LNCaP clone FGC (cell line): ENCODE measurements at regions not wholly inside any gene's neighbourhood (a gene's known extent, or its start where the extent isn't known, plus 50 kb on each side); places are given as distances from the start of the nearest gene placed in this dataset.

ENCODE experiments used
- DNase-seq: peaks from one replicate; pipeline ENCODE4 v3.0.0-alpha.2; 2011; ENCODE audit warnings: low read depth
- H3K4me3 ChIP-seq: 2 replicates; pipeline ENCODE4 v1.5.1; 2011; ENCODE audit warnings: mild to moderate bottlenecking, low read depth, low read length, control low read depth
- TF ChIP-seq, protein P1 (sequence below): IDR thresholded peaks from 2 replicates; pipeline ENCODE4 v1.5.1; 2012; ENCODE audit warnings: mild to moderate bottlenecking; ENCODE audit not compliant: control insufficient read depth, insufficient read depth; ENCODE audit errors: extremely low read depth

DNA sequence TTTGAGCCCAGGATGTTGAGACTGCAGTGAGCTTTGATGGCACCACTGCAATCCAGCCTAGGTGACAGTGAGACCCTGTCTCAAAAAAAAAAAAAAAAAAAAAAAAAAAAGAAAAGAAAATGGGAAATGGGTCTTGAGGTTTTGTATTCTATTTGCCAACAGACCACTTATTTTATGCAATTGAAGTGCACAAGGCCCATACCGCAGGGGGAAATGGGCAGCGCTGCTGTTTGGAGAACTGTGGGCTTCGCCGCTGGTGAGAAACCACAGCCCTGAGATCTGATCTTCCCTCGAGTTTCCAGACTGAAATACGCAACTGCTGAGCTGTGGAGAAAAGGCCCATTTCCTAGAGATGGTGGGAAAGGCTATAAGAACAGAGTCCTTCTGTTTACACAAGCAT is 512.0 kb downstream of the TCERG1L start:
- TF ChIP-seq, protein P1, sequence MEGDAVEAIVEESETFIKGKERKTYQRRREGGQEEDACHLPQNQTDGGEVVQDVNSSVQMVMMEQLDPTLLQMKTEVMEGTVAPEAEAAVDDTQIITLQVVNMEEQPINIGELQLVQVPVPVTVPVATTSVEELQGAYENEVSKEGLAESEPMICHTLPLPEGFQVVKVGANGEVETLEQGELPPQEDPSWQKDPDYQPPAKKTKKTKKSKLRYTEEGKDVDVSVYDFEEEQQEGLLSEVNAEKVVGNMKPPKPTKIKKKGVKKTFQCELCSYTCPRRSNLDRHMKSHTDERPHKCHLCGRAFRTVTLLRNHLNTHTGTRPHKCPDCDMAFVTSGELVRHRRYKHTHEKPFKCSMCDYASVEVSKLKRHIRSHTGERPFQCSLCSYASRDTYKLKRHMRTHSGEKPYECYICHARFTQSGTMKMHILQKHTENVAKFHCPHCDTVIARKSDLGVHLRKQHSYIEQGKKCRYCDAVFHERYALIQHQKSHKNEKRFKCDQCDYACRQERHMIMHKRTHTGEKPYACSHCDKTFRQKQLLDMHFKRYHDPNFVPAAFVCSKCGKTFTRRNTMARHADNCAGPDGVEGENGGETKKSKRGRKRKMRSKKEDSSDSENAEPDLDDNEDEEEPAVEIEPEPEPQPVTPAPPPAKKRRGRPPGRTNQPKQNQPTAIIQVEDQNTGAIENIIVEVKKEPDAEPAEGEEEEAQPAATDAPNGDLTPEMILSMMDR: no peak
- no peak for DNase-seq
- H3K4me3 ChIP-seq: no peak overlapping the region

DNA sequence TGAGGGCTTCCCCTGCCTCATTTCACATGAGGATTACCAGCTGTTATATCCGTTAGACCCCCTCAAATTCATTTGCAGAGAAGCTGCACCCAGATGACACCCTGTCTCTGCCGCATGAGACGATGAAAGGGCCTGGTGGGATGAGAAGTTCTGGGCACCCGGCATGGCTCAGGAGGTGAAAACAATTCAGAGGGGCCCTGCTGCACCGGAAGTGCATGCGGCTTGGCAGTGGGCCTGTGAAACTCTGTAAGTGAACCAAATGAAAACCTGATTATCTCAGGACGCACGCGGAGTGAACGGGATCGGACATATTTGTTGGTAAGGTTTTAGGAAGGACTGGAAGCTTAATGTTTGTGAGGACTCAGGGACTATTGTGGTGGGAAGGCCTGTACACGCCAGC is 511.2 kb downstream of the TCERG1L start:
- H3K4me3 ChIP-seq: no peak overlapping the region
- DNase-seq: no peak
- TF ChIP-seq, protein P1: no peak

DNA sequence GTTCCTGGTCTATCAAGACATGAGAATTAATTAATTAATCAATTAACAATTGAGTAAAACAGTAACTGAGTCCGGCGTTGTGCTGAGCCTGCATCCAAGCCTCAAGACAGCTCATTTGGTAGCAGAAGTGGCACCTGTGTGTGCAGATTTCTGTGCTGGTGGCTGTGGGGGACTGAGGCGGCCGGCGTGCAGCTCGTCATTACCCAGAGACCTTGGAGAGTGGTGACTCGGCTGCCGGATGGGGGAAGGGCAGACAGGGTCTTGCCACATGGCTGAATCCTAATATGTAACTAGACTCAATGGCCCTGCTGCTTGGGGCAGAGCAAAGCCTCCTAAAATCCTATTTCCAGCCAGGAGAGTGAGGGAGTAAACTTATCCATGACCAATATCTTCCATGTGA is 510.2 kb downstream of the TCERG1L start:
- H3K4me3 ChIP-seq: no peak overlapping the region
- TF ChIP-seq, protein P1: no peak
- no peak for DNase-seq

DNA sequence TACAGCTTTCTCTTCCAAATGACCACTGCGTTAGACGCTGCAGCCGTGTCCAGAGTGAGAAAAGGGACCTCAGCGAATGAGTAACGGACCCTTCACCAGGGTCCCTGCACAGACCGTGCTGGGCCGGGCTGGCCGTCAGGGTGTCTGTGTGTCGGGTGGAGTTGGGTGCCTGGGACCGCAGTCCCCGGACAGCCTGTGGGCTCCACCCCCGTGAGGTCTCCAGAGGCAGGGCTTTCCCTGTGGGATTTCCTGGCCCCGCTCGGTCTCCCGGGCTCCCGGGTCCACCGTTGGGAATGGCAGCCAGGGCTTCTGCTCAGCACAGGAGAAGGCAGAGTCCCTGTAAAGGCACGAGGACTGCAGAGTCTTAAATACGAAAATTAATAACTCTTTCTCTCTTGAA is 509.7 kb downstream of the TCERG1L start:
- TF ChIP-seq, protein P1: no peak
- H3K4me3 ChIP-seq: no peak overlapping the region
- DNase-seq: no peak

DNA sequence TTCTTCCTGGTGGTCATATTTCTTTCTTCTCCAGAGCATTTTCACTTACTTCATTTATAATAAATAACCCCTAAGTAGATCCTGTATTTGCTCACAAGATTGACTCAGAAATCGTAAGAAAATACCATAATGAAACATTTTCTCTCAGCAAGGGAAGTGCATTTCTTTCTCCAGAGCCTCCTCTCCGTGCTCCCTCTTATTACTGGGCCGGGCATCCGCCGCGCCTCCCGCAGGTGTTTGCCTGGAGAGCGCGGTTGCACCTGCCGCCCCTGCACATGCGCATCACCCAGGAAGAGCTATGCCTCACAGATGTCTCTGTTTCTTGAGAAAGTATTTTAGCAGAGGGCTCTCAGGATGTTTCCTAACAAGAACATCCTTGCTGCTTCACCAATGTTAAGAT is 509.2 kb downstream of the TCERG1L start:
- TF ChIP-seq, protein P1: no peak
- no peak overlapping the region for H3K4me3 ChIP-seq
- no peak for DNase-seq

DNA sequence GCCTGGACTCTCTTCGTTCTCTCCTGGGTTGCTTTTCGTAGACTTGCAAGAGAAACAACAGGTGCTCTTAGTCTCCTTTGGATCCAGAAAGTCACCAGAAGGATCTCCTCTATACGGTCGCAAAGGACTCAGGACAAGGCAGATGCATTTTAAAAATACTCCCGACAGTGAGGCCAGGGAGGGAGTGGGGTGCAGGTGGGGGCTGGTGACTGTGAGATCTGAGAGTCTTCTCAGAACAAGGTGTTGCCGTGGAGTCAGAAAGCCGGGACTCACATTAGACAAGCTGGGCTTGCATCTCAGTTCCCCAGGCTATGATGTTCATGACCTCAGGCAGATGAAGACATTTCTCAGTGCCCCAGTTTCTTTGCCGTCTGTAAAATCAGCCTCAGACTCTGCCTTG is 507.2 kb downstream of the TCERG1L start:
- no peak overlapping the region for H3K4me3 ChIP-seq
- TF ChIP-seq, protein P1: no peak
- DNase-seq: no peak

DNA sequence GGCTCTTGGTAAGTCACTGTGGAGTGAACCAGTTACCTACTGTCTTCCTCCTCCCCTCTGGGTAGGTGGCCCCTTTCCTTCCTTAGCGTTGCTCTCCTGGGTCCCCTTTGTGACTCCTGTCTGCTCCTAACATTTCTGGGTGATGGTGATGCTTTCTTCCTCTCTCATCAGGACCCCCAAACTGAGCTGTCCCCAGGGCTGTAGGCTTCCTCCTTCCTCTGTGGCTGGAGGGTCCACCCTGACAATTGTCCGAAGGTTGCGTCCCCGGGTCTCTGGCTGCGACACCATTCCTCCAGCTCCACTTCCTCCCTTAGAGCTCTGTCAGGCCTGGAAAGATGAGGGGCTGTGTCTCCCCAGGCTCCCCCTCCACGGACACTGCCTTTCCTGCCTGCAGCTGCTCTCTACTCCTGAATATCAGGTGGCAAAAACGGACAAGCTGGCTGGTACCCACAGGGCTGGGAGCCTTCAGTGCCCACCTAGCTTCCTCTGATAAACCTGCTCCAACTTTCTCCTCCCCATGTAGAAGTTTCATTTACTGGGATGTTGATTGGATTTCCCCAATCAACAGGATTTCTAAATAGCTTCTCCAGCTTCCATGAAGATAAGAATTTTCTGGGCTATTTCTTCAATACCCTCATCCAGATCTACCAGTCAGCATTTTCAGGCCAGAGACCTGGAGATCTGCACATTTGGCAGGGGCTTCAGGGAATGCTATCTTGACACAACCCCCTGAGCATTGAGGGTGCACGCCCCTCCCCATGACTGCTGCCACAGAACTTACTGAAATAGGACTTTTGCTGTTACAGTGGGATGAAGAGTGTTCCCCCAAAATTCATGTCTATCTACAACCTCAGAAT is 506.5 kb downstream of the TCERG1L start:
- no peak for DNase-seq
- TF ChIP-seq, protein P1: no peak

More for the DNA sequence above, 506.5 kb downstream of the TCERG1L start:
- no peak overlapping the region for H3K4me3 ChIP-seq
